CD4-positive, alpha-beta T cell treated with Interleukin-6 at 100 ng/mL for 8 hours (primary cell): ENCODE measurements at regions not wholly inside any gene's neighbourhood (a gene's known extent, or its start where the extent isn't known, plus 50 kb on each side); places are given as distances from the start of the nearest gene placed in this dataset.

Experiments used
- DNase-seq: peaks from one replicate; pipeline ENCODE4 v3.0.0-alpha.2; 2020; ENCODE audit warnings: mixed read lengths, low spot score

DNA sequence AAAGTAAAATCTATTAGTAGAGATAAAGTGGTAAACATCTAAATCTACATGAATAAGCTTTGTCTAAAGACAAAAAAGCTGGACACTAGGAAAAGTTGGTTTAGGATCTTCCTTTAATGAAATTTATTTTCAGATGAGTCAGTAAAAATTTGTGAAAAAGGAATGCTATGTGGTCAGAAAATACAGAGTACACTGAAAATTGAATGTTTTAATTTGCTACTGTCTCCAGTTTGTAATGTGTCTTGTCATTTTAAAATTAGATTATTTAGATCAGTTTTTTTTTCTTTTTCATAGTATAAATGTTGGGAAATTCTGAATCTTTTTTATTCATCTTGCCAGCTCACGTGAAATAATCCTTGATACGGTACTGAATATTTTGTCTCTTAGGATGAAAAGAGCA lies 56.9 kb downstream of the SLITRK6 start:
- DNase-seq, result no peak

DNA sequence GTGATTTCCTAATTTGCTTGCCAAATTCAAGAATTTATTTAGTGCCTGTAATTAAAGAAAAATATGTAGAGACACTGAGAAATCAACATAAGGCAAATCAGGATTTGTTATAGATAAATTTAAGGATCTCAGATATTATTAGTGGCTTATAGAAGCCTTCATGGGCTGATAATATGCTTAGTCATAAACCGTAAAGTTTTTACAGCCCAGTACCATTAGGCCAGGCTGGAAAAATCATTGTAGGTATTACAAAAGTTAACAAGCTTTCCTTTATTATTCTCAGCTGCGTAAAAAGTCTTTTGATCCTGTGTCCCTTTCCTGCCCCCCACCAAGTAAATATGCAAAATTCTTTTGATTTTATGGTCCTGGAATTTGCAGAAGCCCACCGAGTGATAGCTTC lies 58.2 kb downstream of the SLITRK6 start:
- no peak for DNase-seq

DNA sequence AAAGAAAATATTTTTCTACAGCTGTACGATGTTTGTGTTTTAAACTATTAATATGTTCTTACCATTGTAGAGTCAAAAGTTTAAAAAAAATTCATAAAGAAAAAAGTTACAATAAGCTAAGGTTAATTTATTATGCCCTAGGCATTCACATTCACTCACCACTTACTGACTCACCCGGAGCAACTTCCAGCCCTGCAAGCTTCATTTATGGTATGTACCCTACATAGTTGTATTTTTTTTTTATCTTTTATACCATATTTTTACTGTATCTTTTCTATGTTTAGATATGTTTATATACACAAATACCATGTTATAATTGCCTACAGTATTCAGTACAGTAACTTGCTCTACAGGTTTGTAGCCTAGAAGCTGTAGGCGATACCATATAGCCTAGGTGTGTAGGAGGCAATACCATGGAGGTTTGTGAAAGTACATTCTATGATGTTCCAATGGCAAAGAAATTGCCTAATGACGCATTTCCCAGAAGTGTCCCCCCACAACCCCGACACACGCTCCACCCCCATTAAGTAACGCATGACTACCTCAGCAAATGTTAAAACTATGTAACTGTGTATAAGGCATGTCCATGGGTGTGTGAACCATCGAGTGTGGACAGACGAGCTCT lies 60.4 kb downstream of the SLITRK6 start:
- no peak for DNase-seq

DNA sequence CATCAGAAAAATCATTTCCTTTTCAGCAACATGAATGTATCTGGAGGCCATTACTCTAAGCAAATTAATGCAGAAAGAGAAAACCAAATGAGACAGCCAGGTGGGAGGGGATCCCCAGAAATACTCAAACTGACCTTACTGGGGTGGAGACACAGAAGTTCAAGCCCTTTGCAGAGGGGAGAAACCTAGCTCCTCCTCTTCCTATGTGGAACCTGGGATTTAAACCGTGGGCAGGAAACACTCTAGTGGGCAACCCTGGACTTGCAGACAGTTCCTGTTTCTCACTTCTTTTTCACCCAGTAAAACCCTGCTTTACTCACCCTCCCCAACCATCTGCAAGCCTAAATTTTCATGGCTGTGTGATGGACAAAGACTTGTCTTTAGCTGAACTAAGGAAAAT lies 61.3 kb downstream of the SLITRK6 start:
- no peak for DNase-seq

DNA sequence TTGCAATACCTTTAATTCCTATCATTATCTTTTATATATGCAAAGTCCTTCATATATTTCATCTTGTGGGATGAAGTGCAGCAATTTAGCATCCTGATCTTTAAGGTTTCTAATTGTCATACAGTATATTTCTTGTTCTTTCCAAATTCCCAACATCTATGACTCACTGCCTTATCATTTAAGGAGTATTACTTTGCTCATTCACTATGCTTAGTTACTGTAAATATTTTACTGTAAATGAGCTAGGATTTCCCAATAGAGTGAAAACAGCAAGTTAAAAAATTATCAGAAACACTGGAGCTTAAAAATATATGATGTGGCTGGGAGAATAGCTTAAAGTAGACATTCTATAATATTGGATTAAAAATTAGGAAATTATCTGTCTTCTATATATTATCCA lies 69.9 kb downstream of the SLITRK6 start:
- no peak for DNase-seq

DNA sequence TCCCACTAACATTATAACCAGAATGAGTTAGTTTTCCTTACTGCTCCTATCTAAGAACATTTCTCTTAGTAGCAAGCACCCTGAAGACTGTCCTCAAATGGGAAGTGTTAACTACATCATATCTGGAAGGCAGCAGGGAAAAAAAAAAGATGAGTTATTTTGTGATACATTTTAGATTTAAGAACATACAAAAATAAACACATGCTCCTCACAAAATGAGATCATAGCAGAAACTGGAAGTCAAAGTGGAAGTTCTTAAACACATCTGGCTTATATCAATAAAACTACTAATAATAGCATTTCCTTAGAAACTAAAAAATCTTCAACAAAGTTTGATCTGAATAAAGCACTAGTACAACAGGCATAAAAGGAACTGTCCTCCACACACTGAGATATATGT lies 70.4 kb downstream of the SLITRK6 start:
- no peak for DNase-seq

DNA sequence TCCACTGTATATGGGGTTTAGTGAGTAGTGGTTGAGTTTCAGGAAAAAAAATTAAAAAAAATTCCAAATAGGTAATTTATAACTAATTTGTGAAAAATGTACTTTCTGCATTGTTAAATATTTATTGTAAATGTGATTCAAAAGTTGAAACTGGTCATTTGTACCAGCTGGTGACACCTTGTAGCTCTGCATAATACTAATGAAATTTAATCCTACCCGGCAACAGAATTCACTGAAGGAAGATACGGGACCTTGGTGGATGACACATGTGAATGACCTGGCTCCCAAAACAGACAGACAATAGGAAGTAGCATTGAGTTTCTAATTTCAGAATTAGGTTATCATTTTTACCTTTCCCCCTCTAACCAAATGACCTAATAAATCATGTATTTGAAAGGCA lies 73.8 kb downstream of the SLITRK6 start:
- no peak for DNase-seq

DNA sequence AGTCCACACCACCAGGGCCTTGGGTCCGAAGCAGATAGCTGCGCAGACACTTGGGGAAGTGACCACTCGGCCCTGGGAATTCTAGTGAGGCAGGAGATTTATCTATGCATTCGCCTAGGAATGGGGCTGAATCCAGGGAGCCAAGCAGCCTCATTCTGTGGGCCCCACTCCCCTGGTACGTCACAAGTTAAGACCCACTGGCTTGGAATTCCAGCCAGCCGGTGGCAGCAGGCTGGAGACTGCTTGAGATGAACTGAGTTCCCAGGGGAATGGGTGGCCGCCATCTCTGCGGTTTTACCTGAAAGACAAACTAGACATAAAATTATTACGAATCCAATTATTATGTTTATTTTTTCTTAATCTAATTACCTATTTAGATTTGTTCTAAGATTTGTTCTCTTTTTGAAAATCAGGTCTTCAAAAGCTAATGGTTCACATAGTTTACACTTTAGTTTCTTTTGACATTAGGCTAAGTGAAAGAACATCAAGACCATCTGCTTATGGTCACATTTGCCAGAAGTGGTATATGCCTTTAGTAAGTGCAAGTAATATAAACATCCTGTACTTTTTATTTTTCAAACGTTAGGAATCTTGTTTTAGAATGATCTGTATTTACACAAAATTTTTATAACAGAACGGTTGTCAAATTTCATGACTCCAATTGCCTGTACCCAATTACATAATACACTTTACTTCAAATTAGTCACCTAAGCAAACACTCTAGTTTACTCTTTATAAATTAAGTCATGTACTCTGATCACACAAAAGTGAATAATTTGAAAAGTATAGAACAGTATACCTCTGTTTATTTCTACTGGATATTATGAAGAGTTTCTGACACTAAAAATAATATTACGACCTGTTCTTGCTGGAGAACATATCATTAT lies 74.4 kb downstream of the SLITRK6 start:
- no peak for DNase-seq

DNA sequence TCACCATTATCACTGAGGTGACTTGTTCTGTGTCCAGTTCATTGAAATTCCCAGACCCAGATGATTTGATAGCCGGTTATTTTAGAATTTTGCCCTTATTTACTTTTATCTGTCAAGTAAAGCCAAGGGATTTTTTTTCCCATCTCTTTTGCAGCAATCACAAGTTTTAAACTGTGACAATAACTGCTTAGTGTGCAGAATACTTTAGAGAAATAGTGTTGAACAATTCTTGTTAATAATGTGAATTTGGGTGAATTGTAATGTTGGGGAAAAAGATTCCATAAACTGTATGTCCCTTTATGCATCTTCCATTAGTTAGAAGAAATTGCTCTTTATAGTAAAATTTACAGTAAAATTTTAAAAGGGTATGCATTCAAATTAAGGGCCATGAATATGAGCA lies 79.5 kb downstream of the SLITRK6 start:
- DNase-seq, result no peak

DNA sequence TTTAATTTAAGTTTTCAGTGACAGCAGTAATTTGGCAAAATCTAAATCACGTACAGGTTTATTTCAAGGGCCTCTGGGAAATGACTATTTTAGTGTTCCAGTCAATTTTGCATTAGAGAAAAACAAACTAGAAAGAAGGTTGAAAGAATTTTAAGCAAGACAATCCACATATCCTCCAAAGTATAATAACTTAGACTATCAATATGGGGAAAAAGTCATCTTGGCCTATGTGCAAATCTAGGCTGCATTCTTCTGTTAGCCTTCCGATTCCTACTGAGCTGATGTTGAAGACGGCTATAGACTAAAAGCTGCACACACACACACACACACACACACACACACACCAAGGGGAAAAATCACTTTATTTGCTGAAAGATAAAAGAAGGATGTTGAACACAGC lies 81.3 kb downstream of the SLITRK6 start:
- no peak for DNase-seq

DNA sequence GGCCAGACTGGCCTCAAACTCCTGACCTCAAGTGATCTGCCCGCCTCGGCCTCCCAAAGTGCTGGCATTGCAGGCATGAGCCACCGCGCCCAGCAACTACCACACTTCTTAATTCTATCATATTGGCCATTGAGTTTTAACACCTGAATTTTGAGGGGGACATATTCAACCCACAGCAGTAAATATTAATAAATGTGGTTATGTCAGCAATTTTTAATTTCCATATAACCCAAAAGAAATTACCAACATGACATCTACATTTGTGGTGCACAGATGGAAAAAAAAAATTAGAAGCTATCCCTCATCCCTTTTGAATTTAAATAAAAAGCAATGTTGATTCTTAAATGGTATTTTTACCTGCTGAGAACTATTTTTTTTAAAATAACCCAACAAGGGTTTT lies 88.7 kb downstream of the SLITRK6 start:
- no peak for DNase-seq

DNA sequence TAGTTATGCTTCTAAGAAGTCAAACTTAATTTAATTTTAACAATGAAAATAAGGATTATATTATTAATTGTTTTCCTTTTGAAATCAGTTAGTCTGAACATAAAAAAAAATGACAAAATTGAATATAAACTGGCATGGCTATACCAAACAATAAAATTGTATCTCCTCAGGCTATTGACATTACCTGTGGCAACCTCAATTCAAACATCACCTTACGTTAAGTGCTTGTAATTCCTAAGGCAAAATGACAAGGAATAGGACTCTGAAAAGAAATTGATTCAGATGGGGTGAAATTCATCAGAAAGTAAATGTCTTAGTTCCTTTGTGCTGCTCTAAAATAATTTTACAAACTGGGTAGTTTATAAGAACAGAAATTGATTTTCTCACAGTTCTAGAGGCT lies 89.5 kb downstream of the SLITRK6 start:
- no peak for DNase-seq

DNA sequence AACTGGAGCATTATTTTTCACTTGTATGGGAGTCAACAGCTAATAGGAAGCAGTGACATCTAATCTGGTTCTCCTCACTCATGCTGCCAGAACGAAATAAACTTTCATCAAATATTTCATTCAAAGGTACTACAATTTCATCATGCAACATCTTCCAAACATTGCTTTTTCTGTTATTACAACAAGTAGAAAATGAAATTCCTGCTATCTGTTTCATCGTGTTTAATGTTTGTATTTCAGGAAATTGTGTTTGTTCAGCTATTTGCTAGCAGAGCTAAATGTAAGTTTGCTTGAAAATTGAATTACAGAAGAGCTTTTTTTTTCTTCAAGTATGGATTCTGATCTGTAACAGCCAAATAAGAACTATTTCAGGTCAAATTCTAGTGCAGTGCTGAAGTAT lies 90.1 kb downstream of the SLITRK6 start:
- DNase-seq, result no peak

DNA sequence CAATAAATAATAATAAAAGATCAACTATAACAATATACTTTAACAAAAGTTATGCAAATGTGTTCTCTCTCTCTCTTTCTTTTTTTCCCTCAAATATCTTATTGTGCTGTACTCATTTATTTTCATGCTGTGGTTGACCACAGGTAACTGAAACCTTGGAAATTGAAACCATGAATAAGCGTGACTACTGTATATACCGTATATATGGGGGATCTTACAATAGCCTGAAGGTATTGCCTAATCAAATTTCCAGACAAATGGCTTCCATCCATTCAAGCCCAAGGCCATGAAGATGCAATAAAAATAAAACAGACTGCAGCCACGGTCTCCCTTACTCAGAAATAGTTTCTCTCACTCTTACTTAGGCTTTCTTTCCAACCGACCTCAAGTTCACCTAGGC lies 98.3 kb downstream of the SLITRK6 start:
- no peak for DNase-seq

DNA sequence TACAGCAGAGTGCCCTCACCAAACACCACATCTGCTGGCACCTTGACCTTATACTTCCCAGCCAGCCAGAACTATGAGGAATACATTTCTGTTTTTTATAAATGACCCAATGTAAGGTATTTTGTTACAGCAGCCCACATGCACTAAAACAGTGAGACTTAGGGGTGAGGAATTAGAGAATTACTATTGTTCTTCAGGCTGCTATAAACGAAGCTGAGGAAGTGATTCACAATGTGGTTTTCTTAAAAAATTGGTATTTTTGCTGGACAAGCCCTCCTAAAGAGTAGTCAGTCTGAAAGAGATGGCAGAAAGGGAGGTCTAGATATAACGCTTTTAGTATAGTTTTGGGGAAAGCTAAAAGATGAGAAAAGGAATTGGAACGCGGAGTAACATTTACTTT lies 101.0 kb downstream of the SLITRK6 start:
- no peak for DNase-seq

DNA sequence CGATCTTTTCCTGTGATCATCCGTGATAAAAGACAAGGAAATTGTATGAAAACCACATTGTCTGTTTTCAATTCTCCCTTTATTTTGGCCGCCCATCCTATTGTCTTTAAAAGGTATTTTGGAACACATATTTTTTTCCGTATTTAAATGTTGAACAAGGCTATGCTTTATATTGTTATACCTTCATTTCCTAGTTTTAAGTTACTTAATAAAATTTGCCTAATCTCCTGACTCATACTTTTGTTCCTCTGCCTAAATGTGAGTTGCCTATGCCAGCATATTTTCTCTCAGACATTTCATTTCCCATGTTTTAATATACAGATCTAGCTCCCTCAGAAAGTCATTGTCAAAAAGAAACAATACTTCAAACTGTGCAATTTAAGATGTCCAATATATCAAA lies 104.2 kb downstream of the SLITRK6 start:
- no peak for DNase-seq

DNA sequence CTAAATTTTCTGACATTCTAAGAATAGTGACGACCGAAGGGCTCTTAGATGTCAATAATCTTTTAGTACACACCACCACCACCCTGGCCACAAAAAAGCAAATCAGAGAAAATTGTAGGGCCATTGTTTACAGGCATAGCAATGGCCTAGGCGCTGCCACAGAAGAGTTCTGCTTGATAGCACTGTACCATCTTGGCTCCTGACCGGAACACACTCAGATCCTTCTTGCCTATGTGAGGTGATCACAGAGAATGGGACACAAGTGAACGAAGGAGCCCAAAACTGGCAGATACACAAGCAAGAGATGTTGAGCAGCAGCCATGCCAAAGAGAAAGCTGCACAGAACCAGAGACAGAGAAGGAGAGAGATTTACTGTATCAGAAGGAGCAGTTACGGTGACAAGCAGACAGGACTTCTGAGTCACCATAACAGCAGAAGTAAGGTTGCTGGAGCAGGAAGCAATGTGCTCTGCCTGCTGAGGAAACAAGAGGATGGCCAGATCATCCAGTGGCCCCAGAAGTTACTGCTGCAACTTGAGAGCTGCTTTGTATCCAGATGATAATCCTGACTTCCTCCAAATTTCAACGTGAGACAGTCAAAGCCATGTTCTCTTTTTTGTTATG lies 105.2 kb downstream of the SLITRK6 start:
- DNase-seq, result no peak

DNA sequence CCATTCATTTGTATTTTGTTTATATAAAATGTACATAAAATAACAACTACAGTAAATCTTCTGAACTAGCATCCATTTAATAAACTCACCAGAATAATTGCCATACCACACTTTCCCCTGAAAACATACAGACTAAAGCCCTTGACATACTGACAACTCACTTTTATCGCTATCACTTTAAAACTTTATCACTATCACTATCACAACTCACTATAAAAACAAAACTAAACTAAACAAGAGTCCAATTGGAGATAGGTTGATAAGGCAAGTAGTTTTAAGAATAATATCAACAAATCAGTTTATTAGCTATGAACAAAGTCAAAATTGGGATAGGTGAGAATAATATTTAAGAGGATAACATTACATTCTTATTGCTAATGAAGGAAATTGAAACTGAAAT lies 108.9 kb downstream of the SLITRK6 start:
- DNase-seq, result no peak

DNA sequence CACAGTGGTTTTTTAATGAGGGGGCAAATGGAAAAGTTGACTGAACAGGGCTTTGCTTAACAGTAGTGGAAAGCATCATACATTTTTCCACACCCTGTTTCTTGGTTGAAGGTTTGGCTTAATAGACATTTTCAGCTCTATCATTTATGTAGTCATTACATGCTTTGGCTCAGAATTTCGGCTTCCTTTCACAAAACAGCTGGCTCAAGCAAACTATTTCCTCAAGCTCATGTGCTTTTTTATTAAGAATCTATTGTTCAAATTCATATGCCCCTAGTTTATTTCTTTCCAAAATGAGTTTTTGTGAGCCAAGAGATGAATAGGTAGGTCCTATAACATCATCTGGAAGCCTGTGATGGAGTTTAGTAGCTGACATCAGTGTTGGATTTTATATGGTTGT lies 113.8 kb downstream of the SLITRK6 start:
- DNase-seq, result no peak

DNA sequence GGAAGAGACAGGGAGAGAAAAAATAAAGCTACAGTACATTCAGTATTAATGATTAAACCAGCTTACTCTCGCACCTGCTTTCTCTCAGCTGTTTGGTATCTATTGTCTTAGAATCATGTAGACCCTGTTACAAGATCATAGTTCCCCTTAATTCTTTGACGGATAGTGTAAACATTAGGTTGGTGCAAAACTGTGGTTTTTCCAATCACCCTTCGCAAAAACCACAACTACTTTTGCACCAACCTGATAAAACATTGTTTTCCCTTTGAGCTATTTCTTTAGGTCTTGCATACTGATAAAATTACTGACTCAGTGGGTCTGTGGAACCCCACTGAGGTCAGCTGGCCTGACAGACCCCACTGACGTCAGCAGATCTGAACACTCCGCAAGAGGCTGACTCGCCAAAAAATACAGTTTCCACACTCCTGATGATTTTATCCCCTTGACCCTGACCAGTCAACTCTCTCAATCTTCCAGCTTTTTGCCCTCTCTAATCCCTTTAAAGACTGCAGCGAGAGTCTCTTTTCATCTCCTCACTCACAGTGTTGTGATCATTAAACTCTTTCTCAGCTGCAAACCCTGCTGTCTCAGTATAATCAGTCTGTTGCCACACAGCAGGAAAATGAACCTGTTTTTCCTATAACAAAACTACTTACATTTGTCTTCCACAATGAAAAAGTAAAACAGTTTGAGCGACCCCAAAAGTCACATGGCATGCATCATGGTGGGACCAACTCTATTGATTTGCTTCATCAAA lies 123.9 kb downstream of the SLITRK6 start:
- no peak for DNase-seq

DNA sequence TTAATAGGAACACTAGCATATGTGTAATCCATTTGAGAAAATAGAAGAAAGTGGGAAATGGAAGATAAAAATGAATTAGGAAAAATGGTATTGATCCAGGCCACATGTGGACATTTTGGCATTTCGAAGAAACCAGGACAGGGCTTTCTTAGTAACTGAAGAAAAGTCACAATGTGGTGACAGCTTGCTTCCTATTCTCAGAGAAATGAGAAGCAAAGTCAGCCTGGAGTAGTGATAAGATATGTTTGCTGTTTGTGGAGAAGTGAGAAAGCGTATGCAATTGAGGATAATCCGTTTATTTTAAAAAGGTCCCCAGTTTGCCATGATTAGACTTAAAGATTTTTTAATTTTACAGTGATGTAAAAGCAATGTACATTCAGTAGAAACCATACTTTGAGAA lies 127.9 kb downstream of the SLITRK6 start:
- DNase-seq, result no peak

DNA sequence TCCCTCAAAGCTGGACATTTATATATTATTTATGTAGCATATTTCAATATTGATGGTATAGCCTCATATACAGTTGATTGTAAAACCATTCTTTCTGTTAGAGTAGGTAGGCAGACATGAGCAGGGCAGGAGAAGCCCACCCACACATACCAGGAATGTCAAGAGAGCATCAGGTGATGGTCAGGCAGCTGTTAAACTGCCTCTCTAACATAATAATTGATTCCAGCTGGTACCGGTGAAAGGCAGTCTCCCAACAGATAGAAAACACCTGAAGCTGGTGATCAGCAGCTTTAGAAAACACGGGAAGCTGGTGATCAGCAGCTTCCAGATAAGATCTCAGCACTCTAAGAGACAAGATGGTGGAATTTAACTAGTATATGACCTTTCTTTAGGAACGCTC lies 132.9 kb downstream of the SLITRK6 start:
- no peak for DNase-seq

DNA sequence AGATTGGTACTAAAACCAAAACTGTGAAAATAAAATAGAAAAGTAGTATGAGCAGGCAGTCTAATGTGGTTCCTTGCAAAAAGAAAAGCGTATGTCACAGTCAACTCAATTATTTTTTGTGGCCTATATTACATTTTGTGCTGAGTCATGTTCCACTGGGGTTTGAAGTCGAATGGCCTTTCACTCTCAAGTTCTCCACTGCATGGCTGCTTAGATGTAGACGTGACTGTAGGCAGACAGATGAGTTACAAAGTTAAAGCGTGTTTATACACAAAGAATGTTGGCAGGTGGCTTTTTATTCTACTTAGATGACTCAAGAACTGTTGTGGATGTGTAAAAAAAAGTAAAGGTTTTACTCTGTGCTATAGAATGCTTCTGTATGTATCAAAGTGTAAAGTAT lies 133.9 kb downstream of the SLITRK6 start:
- no peak for DNase-seq
